HAP-1 (cell line): ENCODE measurements at regions not wholly inside any gene's neighbourhood (a gene's known extent, or its start where the extent isn't known, plus 50 kb on each side); places are given as distances from the start of the nearest gene placed in this dataset.

ENCODE experiments used
- DNase-seq, 2 experiments: peaks; one replicate each; pipeline ENCODE4 v3.0.0-alpha.2; 2016 to 2020; ENCODE audit warnings: low spot score in 2 of 2
- H3K27me3 ChIP-seq: fragments of 250-450 bp; sonication (Bioruptor Pico); 2 replicates; pipeline ENCODE4 v1.5.1; 2020; ENCODE audit warnings: low read depth, mild to moderate bottlenecking, moderate library complexity
- H3K36me3 ChIP-seq: fragments of 250-450 bp; sonication (Bioruptor Pico); replicated peaks from 2 replicates; pipeline ENCODE4 v1.5.1; 2020; ENCODE audit warnings: mild to moderate bottlenecking
- H3K4me1 ChIP-seq: fragments of 250-450 bp; sonication (Bioruptor Pico); 2 replicates; pipeline ENCODE4 v1.5.1; 2020; ENCODE audit warnings: mild to moderate bottlenecking
- H3K4me3 ChIP-seq: fragments of 250-450 bp; sonication (Bioruptor Pico); 2 replicates; pipeline ENCODE4 v1.5.1; 2020; ENCODE audit warnings: mild to moderate bottlenecking, moderate library complexity
- H3K9me3 ChIP-seq: fragments of 250-450 bp; sonication (Bioruptor Pico); 2 replicates; pipeline ENCODE4 v1.5.1; 2020; ENCODE audit warnings: mild to moderate bottlenecking, moderate library complexity
- in situ Hi-C: fragments of 300-500 bp; cut with MboI; formaldehyde crosslinking; loops from 3 replicates; pipeline ENCODE4 v1.14.3; 2020; ENCODE audit warnings: low sequenced_read_pairs, inconsistent platforms, mixed read lengths

DNA sequence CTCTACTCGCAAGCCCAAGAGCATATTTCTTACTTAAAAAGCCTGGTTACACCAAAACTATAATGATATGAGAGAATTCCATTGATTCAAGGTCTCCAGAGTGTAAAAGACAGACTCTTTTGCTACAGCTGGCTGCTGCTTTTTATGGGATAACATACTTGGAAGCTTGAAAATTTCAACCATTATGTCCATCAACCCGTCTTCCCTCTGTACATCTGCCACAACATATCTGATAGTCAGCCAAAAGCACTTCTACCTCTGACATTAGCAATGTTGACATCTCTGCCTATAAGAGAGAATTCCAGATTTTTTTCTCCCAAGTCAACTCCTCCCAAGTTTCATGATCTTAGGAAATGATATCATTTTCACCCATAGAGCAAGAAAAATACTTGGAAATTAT lies 54.4 kb upstream of the IQCM start:
- H3K27me3 ChIP-seq: no peaks in the 10 kb centered on the region
- H3K36me3 ChIP-seq: no peaks in the 10 kb centered on the region
- no peak overlapping the region for H3K4me3 ChIP-seq
- in situ Hi-C loops: no loop called here
- no peaks in the 10 kb centered on the region for H3K4me1 ChIP-seq
- H3K9me3 ChIP-seq: no peaks in the 10 kb centered on the region
- no peak for DNase-seq

DNA sequence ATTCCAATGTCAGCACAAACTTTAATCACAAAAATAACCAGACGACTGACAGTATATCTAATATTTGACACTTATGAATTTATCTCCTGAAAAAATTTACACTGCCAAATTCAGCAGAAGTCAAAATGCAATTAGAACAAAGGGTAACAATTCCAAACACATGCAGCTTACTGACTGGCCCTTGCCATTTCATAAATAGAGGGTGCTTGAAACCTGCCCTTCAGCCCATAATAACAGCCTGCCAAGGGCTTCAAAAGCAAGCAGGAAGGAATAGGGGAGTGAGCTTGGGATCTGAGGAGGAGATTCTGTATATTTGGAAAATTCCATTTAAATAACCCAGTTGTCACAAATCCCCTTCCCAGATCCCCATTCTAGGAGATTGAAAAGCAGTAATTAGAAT lies 66.1 kb upstream of the IQCM start:
- Histone ChIP-seq H3K36me3 (no peaks in the 10 kb centered on the region), H3K9me3 (no peaks in the 10 kb centered on the region), H3K27me3 (no peaks in the 10 kb centered on the region), H3K4me1 (no peaks in the 10 kb centered on the region), H3K4me3 (no peak overlapping the region)
- DNase-seq: no peak
- in situ Hi-C loops: loop anchor here (25.0 kb wide), 1 partner anchor 494 kb away; no protein-coding TSS in a partner anchor

DNA sequence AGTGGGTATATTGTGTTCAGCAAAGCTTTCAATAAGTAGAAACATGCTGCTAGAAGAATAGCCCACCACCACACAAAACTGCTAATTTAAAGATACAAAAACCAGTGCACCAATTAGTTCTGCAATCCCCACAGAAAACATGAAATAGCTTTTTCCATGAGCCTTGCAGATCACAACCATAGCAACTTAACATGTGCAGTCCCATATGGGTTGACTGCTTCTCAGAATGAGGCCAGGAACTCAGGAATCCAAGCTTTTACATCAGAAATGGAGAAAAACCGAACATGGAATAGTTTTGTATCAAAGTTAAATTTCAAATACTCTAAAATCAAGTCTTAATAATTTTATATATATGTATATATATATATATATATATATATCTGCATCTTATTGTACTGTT lies 66.6 kb upstream of the IQCM start:
- Histone ChIP-seq H3K36me3 (no peaks in the 10 kb centered on the region), H3K4me1 (no peaks in the 10 kb centered on the region), H3K9me3 (no peaks in the 10 kb centered on the region), H3K4me3 (no peak overlapping the region), H3K27me3 (no peaks in the 10 kb centered on the region)
- in situ Hi-C loops: loop anchor here (25.0 kb wide), 1 partner anchor 495 kb away; no protein-coding TSS in a partner anchor
- DNase-seq: no peak

DNA sequence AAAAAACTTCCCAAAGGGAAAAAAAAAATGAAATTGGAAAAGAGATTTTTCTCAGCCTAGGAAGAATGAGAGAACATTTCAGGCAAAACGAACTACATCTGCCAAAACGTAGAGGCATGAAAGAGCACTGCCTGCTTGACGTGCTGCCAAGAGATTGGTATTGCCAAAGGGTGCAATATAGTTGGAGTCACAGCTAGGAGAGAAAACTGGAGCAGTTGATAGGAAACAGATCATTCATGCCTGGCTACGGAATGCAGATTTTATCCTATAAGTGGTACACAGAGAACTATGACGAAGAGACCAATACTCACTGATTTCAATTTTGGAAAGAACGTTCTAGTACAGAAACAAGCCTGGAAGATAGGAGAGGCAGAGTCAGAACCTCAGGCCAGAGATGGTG lies 68.4 kb upstream of the IQCM start:
- Histone ChIP-seq H3K4me3 (no peak overlapping the region), H3K36me3 (no peaks in the 10 kb centered on the region), H3K4me1 (no peaks in the 10 kb centered on the region), H3K27me3 (no peaks in the 10 kb centered on the region), H3K9me3 (no peaks in the 10 kb centered on the region)
- in situ Hi-C loops: loop anchor here (25.0 kb wide), 1 partner anchor 497 kb away; no protein-coding TSS in a partner anchor
- no peak for DNase-seq

DNA sequence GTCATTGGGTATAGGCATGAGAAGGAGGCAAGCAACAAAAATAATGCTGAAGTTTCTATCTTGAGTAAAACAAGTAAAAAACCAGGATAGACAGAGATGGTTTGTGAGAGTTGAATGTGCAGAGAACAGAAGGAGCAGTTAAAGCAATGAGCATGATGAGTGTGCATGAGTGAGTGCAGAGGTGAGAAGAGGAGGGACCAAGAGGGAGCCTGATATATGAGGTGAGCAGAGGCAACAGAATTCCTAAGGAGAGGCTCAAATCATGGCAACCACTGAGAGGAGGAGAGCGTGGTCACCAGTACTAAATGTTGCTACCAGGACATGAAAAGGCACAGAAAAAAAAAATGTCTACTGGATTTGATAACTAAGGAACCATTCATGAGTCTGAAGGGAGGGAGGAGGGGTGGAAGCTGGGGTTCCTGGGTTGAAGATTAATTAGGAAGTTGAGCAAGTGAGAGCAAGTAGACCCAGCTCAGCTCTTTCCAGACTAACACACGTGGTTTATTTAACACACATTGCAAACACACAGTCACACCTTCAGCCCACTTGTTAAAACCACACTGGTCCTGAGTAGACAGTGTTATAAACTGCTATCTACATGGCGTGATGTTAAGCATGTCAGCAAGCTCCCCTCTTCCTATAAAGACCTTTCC lies 69.0 kb upstream of the IQCM start:
- no peaks in the 10 kb centered on the region for H3K4me1 ChIP-seq
- no peaks in the 10 kb centered on the region for H3K9me3 ChIP-seq
- in situ Hi-C loops: loop anchor here (25.0 kb wide), 1 partner anchor 497 kb away; no protein-coding TSS in a partner anchor
- no peaks in the 10 kb centered on the region for H3K36me3 ChIP-seq
- no peak for DNase-seq
- H3K27me3 ChIP-seq: no peaks in the 10 kb centered on the region
- H3K4me3 ChIP-seq: no peak overlapping the region

DNA sequence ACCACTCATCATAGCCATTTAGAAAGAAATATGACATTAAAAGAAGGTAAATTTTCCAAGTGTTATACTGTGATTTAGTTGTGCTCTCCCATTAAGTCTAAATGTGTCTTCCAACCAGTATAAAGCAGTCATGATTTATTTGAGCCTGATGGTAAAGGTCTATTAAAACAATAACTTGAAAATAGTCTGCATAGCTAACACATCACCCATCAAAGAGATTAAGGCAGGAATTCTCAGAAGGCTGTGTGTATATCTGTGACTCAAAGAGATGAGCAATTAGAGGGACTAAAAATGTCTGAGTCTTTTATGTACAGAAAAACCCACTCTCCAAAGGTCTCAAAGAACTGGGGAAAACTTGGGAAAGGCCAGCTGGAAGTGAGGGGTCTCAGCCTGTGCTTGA lies 70.3 kb upstream of the IQCM start:
- Histone ChIP-seq H3K27me3 (no peaks in the 10 kb centered on the region), H3K36me3 (no peaks in the 10 kb centered on the region), H3K9me3 (no peaks in the 10 kb centered on the region), H3K4me3 (no peak overlapping the region), H3K4me1 (no peaks in the 10 kb centered on the region)
- in situ Hi-C loops: loop anchor here (25.0 kb wide), 1 partner anchor 499 kb away; no protein-coding TSS in a partner anchor
- DNase-seq: no peak

DNA sequence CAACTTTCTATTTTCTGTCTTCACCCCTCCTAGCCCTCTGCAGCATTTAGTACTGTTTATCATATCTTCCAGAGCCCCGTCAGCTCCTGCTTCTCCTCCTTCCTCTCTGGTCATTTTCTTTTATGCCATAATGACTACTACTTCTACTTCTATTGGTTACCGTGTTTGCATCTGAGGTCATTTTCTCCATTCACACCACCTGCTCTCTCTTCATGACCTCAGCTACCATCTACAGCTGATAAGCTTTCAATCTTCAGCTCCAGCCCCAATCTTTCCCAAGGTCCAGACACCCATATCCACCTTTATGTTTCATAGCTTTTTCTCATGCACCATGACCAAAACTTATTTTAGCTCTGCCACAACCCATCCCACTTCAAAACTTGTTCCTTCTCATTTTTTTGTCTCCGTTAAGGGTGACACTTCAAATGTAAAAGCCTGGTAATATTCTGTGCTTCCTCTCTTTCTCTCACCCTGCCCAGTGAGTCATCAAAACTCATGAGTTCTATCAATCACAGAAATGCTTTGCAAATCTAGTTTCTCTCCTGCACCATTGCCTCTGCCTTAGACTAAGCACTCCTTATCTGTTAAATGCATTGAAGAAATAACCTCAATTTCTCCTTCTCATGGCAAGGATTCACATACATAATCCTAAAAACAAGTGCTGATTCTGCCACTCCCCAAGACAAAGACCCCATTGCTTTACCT lies 71.3 kb upstream of the IQCM start:
- in situ Hi-C loops: loop anchor here (25.0 kb wide), 1 partner anchor 500 kb away; no protein-coding TSS in a partner anchor
- Histone ChIP-seq H3K9me3 (no peaks in the 10 kb centered on the region), H3K36me3 (no peaks in the 10 kb centered on the region), H3K4me3 (no peak overlapping the region), H3K27me3 (no peaks in the 10 kb centered on the region), H3K4me1 (no peaks in the 10 kb centered on the region)
- DNase-seq: no peak

DNA sequence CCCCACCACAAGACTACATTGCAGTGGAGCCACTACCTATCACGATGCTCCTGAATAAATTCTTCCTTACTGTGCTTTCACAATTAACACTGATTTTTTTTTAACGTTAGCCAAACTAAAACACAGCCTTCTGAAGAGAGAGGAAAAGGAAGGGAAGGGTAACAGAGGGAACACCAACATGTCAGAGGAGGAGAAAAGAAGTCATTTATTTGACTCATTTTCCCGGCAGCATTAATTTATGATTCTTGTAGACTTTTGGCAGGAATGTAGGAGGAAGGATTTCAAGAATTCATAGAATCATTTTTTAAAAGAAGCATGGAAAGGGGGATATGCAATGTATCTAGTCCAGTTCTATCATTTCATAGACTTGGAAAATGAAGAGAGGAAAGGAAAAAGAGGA lies 74.3 kb upstream of the IQCM start:
- in situ Hi-C loops: loop anchor here (25.0 kb wide), 1 partner anchor 503 kb away; no protein-coding TSS in a partner anchor
- H3K9me3 ChIP-seq: no peaks in the 10 kb centered on the region
- no peaks in the 10 kb centered on the region for H3K36me3 ChIP-seq
- H3K4me3 ChIP-seq: no peak overlapping the region
- no peaks in the 10 kb centered on the region for H3K4me1 ChIP-seq
- DNase-seq: no peak
- no peaks in the 10 kb centered on the region for H3K27me3 ChIP-seq

DNA sequence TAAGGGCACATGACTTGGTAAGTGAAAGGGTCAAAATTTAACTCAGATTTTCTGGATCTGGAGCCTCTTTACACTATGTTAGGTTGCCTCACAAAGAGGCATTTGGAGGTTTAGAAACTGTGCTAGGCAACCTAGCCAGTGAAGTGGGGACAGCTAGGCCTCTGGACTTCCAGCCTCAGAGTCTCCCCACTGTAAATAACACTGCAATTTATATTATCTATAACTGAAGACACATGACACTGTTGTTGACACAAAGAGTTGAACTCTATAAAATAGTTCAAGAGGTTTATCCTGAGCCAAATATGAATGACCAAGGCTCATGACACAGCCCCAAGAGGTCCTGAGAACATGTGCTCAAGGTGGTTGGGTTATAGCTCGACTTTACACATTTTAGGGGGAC lies 74.9 kb upstream of the IQCM start:
- in situ Hi-C loops: loop anchor here (25.0 kb wide), 1 partner anchor 503 kb away; no protein-coding TSS in a partner anchor
- no peaks in the 10 kb centered on the region for H3K9me3 ChIP-seq
- no peaks in the 10 kb centered on the region for H3K36me3 ChIP-seq
- DNase-seq: no peak
- no peaks in the 10 kb centered on the region for H3K4me1 ChIP-seq
- no peaks in the 10 kb centered on the region; the same call in 1 of the 2 replicates for H3K27me3 ChIP-seq
- no peak overlapping the region for H3K4me3 ChIP-seq

DNA sequence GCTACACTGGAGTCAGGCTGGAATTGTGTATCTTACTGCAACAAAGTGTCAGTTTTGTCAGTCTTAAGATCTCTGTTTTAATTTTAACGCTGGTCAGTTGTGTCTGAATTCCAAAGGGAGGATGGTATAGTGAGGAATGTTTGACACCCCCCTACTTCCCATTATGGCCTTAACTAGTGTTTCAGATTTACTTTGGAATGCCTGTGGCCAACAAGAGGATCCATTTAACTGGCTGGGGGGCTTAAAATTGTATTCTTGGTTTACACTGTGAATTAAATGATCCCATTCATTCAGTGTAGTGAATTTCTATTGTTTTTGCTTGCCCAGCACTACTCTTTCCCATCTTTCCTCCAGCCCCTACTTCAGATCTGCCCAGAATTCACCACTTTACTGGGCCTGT lies 75.8 kb upstream of the IQCM start:
- Histone ChIP-seq H3K4me1 (no peaks in the 10 kb centered on the region), H3K27me3 (no peaks in the 10 kb centered on the region; the same call in 1 of the 2 replicates), H3K9me3 (no peaks in the 10 kb centered on the region), H3K36me3 (no peaks in the 10 kb centered on the region), H3K4me3 (no peak overlapping the region)
- in situ Hi-C loops: loop anchor here (25.0 kb wide), 1 partner anchor 504 kb away; no protein-coding TSS in a partner anchor
- no peak for DNase-seq

DNA sequence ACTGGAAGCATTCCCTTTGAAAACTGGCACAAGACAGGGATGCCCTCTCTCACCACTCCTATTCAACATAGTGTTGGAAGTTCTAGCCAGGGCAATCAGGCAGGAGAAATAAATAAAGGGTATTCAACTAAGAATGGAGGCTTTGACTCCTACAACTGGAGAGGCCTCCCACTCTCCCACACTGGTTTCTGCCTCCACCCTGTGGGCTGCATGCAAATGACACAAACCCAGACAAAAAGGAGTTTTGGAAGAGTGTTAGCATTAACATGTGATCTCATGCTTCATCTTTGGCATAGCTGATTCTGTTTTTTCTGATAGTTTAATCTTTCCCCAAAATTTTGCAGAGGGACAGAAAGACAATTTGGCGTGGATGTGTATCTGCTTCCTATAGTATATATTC lies 80.8 kb upstream of the IQCM start:
- Histone ChIP-seq H3K4me1 (no peaks in the 10 kb centered on the region), H3K4me3 (no peak overlapping the region), H3K27me3 (peaks cover 4% of the 10 kb centered on the region), H3K9me3 (no peaks in the 10 kb centered on the region), H3K36me3 (no peaks in the 10 kb centered on the region)
- DNase-seq: peak; percentile 13 to 28
- in situ Hi-C loops: loop anchor here (25.0 kb wide), 1 partner anchor 509 kb away; no protein-coding TSS in a partner anchor

DNA sequence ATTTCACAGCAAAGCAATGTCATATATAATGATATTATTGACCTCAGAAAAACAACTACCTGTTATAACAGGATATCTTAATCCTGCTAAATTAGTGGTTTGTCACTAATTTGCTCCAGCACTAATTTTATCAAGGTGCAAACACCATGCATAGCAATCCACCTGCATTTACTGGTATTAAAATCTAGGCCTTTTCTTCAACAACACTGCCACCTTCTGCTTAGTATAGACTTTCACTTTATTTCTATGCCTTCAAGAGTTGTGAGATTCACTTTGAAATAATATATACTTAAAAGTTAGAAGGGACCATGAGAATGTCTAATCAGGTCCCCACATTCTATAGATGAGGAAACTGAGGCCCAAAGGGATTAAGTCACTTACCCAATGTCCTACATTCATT lies 82.1 kb upstream of the IQCM start:
- no peaks in the 10 kb centered on the region for H3K9me3 ChIP-seq
- in situ Hi-C loops: loop anchor here (25.0 kb wide), 1 partner anchor 510 kb away; no protein-coding TSS in a partner anchor
- H3K36me3 ChIP-seq: no peaks in the 10 kb centered on the region
- H3K27me3 ChIP-seq: peaks cover 4% of the 10 kb centered on the region
- H3K4me1 ChIP-seq: no peaks in the 10 kb centered on the region
- H3K4me3 ChIP-seq: no peak overlapping the region
- DNase-seq: peak in 1 of 2 experiments; percentile 40

DNA sequence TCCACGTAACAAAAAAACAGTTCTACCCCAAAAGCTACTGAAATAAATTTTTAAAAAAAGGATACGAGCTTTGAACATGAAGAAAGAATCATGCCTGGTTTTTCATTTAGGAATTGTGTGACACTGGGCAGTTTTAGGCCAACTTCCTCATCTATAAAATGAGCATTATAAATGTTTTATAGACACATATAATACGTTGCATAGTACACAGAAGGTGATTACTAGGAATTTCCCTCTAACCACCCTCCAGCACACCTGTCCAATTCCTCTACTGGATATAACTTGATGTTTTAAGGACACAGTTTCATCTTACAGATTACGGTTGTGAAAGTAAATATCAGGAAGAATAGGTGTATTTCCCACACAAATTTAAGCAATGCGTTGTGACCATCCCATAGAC lies 85.5 kb upstream of the IQCM start:
- DNase-seq: no peak
- H3K4me1 ChIP-seq: no peaks in the 10 kb centered on the region
- H3K27me3 ChIP-seq: peaks cover 4% of the 10 kb centered on the region
- in situ Hi-C loops: no loop called here
- H3K9me3 ChIP-seq: no peaks in the 10 kb centered on the region
- H3K4me3 ChIP-seq: no peak overlapping the region
- no peaks in the 10 kb centered on the region for H3K36me3 ChIP-seq

DNA sequence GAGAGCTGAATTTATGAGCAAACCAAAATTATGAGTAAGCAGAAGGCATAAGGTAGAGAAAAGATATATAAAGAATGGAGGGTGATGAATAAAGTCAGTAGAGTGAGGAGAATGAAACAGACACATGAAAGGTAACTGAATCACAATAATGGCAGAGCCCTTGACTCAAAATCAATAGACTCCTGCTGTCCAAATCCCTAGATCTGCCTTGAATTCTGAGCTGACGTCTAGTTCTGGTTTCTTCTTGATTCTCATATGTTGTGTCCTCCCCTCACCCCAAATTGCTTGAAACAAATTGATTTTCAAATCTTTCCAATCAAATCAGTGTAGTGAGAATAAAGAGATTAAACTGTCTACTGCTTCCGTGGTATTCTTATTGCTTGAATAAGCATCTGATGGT lies 86.6 kb upstream of the IQCM start:
- no peak for DNase-seq
- H3K4me1 ChIP-seq: no peaks in the 10 kb centered on the region
- no peaks in the 10 kb centered on the region for H3K9me3 ChIP-seq
- in situ Hi-C loops: no loop called here
- peaks cover 4% of the 10 kb centered on the region for H3K27me3 ChIP-seq
- H3K36me3 ChIP-seq: no peaks in the 10 kb centered on the region
- no peak overlapping the region for H3K4me3 ChIP-seq
